ENCODE measurements at regions not wholly inside any gene's neighbourhood (a gene's known extent, or its start where the extent isn't known, plus 50 kb on each side); places are given as distances from the start of the nearest gene placed in this dataset.

DNA sequence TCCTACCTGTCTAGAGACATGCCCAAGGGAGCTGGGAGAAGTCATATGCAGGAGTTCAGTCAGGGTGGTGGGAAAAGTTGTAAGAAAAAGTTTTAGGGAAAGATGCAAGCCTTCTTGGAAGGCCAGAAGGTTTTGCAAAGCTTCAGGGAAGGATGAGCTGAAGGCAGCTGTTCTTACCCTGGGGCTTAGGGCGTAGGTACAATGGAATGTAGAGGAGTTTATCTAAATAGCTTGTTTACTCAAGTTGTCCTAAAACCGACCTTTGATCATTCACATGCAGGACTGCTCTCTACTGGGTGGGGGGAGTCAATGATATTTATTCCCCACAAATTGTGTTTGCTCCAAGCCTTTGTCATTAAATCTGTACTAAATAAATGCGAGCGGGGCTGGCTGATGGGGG is 277.0 kb downstream of the CRPPA start:
- Histone ChIP-seq H3K4me1 (no peaks in the 10 kb centered on the region), H3K4me3 (ENCODE audit: low read depth, low read length) (no peak overlapping the region), H3K36me3 (no peaks in the 10 kb centered on the region), H3K27me3 (no peaks in the 10 kb centered on the region), H3K9me3 (no peaks in the 10 kb centered on the region; the same call in 1 of the 2 replicates)
- no peak for DNase-seq
- TF ChIP-seq, protein P1, sequence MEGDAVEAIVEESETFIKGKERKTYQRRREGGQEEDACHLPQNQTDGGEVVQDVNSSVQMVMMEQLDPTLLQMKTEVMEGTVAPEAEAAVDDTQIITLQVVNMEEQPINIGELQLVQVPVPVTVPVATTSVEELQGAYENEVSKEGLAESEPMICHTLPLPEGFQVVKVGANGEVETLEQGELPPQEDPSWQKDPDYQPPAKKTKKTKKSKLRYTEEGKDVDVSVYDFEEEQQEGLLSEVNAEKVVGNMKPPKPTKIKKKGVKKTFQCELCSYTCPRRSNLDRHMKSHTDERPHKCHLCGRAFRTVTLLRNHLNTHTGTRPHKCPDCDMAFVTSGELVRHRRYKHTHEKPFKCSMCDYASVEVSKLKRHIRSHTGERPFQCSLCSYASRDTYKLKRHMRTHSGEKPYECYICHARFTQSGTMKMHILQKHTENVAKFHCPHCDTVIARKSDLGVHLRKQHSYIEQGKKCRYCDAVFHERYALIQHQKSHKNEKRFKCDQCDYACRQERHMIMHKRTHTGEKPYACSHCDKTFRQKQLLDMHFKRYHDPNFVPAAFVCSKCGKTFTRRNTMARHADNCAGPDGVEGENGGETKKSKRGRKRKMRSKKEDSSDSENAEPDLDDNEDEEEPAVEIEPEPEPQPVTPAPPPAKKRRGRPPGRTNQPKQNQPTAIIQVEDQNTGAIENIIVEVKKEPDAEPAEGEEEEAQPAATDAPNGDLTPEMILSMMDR (IDR thresholded peaks at IDR 0.05; ENCODE audit: low read depth, low read length): no peak

DNA sequence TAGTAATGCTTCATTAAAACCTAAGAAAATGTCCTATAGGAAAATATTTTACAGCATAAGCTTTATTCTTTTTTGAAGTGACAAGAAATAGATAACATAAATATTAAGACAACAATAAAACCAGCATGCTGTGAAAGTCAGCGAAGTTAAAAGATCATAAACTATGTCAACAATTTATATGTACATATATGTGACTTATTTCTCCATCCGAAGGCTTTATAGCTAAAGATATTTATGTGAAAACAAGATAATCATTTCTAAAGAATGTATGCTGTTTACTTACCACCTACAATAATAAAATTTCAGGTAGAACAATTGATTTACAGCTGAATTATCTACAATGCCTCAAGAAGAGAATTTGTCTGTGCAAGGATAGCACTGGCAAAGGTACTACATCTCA is 283.4 kb downstream of the CRPPA start:
- no peak for DNase-seq
- H3K9me3 ChIP-seq: no peaks in the 10 kb centered on the region
- H3K27me3 ChIP-seq: no peaks in the 10 kb centered on the region
- H3K4me3 ChIP-seq (ENCODE audit: low read depth, low read length): no peak overlapping the region
- TF ChIP-seq, protein P1 (IDR thresholded peaks at IDR 0.05; ENCODE audit: low read depth, low read length): no peak
- no peaks in the 10 kb centered on the region for H3K36me3 ChIP-seq
- no peaks in the 10 kb centered on the region for H3K4me1 ChIP-seq

DNA sequence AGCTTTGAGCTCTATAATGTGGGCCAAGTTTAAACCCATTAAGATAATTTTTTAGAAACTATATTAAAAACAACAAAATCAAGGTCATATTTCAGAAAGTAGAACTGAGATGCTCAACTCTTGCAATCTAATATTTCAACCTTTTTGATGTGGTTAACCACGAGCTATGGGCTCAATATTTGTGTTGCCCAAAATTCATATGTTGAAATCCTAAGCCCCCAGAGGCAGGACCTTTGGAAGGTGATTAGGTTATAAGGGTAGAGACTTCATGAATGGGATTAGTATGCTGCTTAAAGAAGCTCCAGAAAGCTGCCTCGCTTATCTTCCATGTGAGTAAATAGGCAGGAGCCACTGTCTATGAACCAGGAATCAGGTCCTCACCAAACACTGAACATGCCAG is 284.4 kb downstream of the CRPPA start:
- H3K27me3 ChIP-seq: no peaks in the 10 kb centered on the region
- TF ChIP-seq, protein P1 (IDR thresholded peaks at IDR 0.05; ENCODE audit: low read depth, low read length): no peak
- H3K36me3 ChIP-seq: no peaks in the 10 kb centered on the region
- no peaks in the 10 kb centered on the region for H3K4me1 ChIP-seq
- DNase-seq: no peak
- no peaks in the 10 kb centered on the region for H3K9me3 ChIP-seq
- no peak overlapping the region for H3K4me3 ChIP-seq (ENCODE audit: low read depth, low read length)

DNA sequence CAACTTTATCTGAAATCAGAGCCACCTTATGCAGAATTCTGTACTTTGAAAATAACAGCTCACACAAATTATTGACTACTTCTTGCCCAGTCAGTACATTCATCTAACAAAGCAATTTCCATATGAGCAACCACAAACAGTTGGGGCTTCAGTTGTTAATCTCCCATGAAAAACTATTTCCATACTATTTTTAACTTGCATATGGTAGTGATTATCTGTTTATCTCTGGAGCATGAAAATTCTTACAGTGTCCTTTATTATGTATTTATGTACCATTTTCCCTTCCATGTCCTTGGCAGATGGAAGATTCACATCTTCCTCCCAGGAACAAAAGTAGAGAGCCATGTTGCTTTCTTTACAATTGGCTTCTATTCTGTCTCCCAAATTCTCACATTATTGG is 285.7 kb downstream of the CRPPA start:
- Histone ChIP-seq H3K9me3 (no peaks in the 10 kb centered on the region), H3K4me3 (ENCODE audit: low read depth, low read length) (no peak overlapping the region)
- TF ChIP-seq, protein P1 (IDR thresholded peaks at IDR 0.05; ENCODE audit: low read depth, low read length): no peak

DNA sequence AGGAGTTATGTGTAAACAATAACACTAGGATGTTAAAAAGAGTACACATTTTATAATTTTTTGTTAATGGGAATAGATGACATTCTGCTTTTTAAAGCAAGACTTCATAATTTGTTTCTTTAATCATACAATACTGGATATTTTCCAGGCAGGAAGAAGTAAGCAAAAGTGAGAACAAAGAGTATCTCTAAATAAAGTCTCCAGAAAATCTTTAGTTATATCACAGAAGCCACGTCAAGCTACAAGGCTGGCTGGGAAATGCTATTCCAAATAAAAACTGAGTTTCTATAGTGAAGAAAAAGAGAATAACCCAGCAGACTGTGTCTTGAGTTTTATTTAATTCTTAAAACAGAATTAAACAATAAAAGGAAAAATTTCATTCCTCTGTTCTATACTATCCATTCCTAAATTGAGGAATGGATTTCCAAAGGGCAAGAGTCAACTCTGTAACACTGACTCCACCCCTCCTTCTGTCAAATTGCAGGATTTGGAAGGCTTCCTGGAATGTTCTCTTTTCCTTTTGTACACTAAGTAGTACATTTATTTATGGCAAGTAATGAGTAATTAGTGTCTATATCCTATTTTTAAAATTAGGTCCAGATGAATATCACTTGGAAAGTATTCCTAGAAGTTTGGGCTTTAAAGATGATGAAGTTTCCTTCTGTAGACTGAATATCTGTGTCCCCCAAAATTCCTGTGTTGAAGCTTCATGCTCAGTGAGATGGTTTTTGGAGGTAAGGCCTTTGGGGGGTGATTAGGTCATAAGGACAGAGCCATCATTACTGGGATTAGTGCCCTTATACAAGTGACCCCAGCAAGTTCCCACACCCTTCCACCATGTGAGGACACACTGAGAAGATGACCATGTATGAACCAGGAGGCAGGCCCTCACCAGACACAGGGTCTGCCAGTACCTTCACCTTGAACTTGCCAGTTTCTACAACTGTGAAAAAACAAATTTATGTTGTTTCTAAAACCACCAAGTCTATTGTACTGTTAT is 290.9 kb downstream of the CRPPA start:
- TF ChIP-seq, protein P1 (IDR thresholded peaks at IDR 0.05; ENCODE audit: low read depth, low read length): no peak
- H3K36me3 ChIP-seq: no peaks in the 10 kb centered on the region
- H3K9me3 ChIP-seq: no peaks in the 10 kb centered on the region
- no peak for DNase-seq
- peaks cover 4% of the 10 kb centered on the region; the same call in 1 of the 2 replicates for H3K4me1 ChIP-seq
- H3K4me3 ChIP-seq (ENCODE audit: low read depth, low read length): no peak overlapping the region
- no peaks in the 10 kb centered on the region for H3K27me3 ChIP-seq

More for the DNA sequence above, 285.7 kb downstream of the CRPPA start:
- H3K4me1 ChIP-seq: no peaks in the 10 kb centered on the region
- no peaks in the 10 kb centered on the region for H3K27me3 ChIP-seq
- no peak for DNase-seq
- H3K36me3 ChIP-seq: no peaks in the 10 kb centered on the region

Measured in BE2C (cell line).